DND-41 (cell line): ENCODE measurements at regions not wholly inside any gene's neighbourhood (a gene's known extent, or its start where the extent isn't known, plus 50 kb on each side); places are given as distances from the start of the nearest gene placed in this dataset.

Source experiments
- CTCF ChIP-seq: IDR thresholded peaks from 2 replicates; pipeline ENCODE4 v1.5.1; 2012; ENCODE audit warnings: borderline replicate concordance, low read length, moderate library complexity, mild to moderate bottlenecking; ENCODE audit not compliant: poor library complexity, severe bottlenecking; ENCODE audit errors: extremely low read depth
- EZH2 ChIP-seq: IDR thresholded peaks from 3 replicates; pipeline ENCODE4 v1.6.1; 2012; ENCODE audit warnings: borderline replicate concordance, low read depth, mild to moderate bottlenecking, moderate library complexity, low read length, inconsistent platforms; ENCODE audit not compliant: severe bottlenecking

GRCh38 chr20:23155141-23155590 lies 69.0 kb upstream of the CD93 start:
- no peak for TF ChIP-seq CTCF
- no peak for TF ChIP-seq EZH2
